CD4-positive, alpha-beta T cell treated with Interleukin-6 for 4 hours (primary cell): ENCODE measurements at regions not wholly inside any gene's neighbourhood (a gene's known extent, or its start where the extent isn't known, plus 50 kb on each side); places are given as distances from the start of the nearest gene placed in this dataset.
"Not testable (repeated sequence)": the region's sequence is repeated elsewhere in the genome, so short reads cannot be mapped to it uniquely, and the experiment has no call there.

Experiments
- DNase-seq: peaks from one replicate; pipeline ENCODE4 v3.0.0-alpha.2; 2020; ENCODE audit warnings: mixed read lengths

GRCh38 chr12:75698052-75698451 is 186.6 kb upstream of the KRR1 start:
- DNase-seq: no peak

GRCh38 chr12:75695926-75696325 is 184.5 kb upstream of the KRR1 start:
- DNase-seq: no peak

- DNase-seq: no peak
Measured at GRCh38 chr12:75694534-75695268, 183.3 kb upstream of the KRR1 start.

- DNase-seq: no peak
Measured at GRCh38 chr12:75692876-75693275, 181.5 kb upstream of the KRR1 start.

- DNase-seq: no peak
Measured at GRCh38 chr12:75690296-75690955, 179.0 kb upstream of the KRR1 start.

GRCh38 chr12:75686233-75686632 is 174.8 kb upstream of the KRR1 start:
- DNase-seq: not testable (repeated sequence)

- no peak for DNase-seq
Measured at GRCh38 chr12:75685617-75686225, 174.3 kb upstream of the KRR1 start.

GRCh38 chr12:75684678-75685616 is 173.5 kb upstream of the KRR1 start:
- no peak for DNase-seq

- DNase-seq: not testable (repeated sequence)
Measured at GRCh38 chr12:75683995-75684586, 172.7 kb upstream of the KRR1 start.

GRCh38 chr12:75683220-75683619 is 171.8 kb upstream of the KRR1 start:
- DNase-seq: no peak

- no peak for DNase-seq
Measured at GRCh38 chr12:75677522-75677921, 166.1 kb upstream of the KRR1 start.

GRCh38 chr12:75674393-75674792 is 163.0 kb upstream of the KRR1 start:
- DNase-seq: no peak

- DNase-seq: no peak
Measured at GRCh38 chr12:75672200-75672599, 160.8 kb upstream of the KRR1 start.

- DNase-seq: no peak
Measured at GRCh38 chr12:75670216-75670615, 158.8 kb upstream of the KRR1 start.

GRCh38 chr12:75666939-75667334 is 155.5 kb upstream of the KRR1 start:
- DNase-seq: no peak

GRCh38 chr12:75666126-75666938 is 154.9 kb upstream of the KRR1 start:
- DNase-seq: no peak

- no peak for DNase-seq
Measured at GRCh38 chr12:75665216-75665615, 153.8 kb upstream of the KRR1 start.

GRCh38 chr12:75662511-75663159 is 151.2 kb upstream of the KRR1 start:
- DNase-seq: no peak

GRCh38 chr12:75661908-75662307 is 150.5 kb upstream of the KRR1 start:
- no peak for DNase-seq

GRCh38 chr12:75660805-75661404 is 149.5 kb upstream of the KRR1 start:
- DNase-seq: no peak

- no peak for DNase-seq
Measured at GRCh38 chr12:75660107-75660530, 148.7 kb upstream of the KRR1 start.
